ENCODE measurements at regions not wholly inside any gene's neighbourhood (a gene's known extent, or its start where the extent isn't known, plus 50 kb on each side); places are given as distances from the start of the nearest gene placed in this dataset.

DNA sequence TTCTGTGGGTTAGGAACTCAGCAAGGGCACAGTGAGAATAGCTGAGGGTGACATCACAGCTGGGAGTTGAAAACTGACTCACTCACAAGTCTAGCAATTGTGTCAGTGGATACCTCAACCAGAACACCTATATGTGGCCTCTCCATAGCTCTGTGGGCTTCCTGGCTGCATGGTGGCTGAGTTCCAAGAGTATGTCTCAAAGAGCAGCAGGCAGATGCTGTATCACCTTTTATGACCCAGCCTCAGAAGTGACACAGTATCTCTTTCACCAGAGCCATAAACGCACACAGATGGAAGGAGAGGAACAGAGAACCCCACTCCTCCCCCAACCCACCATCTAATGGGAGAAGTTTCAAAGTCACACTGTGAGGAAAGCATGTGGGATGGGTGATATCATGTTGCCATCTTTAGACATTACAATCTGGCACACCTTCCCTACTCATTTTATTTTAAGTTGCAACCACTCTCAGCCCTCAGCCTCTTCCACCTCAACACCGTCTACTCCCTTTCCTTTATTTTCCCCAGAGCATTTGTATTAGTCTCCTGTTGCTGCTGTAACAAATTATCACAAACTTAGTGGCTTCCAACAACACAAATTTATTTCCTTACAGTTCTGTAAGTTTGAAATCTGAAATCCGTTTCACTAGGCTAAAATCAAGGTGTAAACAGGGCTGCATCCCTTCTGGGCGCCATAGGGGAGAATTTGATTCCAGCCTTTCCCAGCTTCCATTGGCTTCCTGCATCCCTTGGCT, 134.6 kb upstream of the SPATS2L start:
- Histone ChIP-seq H3K36me3 (ENCODE audit: control insufficient read depth, insufficient read depth, low read length) (no peaks in the 10 kb centered on the region), H2BK5ac (ENCODE audit: low read length) (no peak overlapping the region), H3K18ac (ENCODE audit: low read length) (no peak overlapping the region), H3K27me3 (ENCODE audit: insufficient read depth, low read length, poor library complexity) (no peaks in the 10 kb centered on the region), H4K8ac (ENCODE audit: low read depth, low read length) (no peak overlapping the region), H4K5ac (ENCODE audit: low read length) (no peak overlapping the region), H3K56ac (ENCODE audit: low read length) (no peak overlapping the region), H3K4me2 (ENCODE audit: low read length) (no peak overlapping the region), H3K9ac (ENCODE audit: low read length) (no peak overlapping the region), H3K4ac (ENCODE audit: low read depth, low read length) (no peak overlapping the region), H2BK120ac (ENCODE audit: low read depth, low read length) (no peak overlapping the region), H3K27ac (ENCODE audit: low read depth, low read length) (no peak overlapping the region), H3K79me1 (ENCODE audit: low read length) (no peaks in the 10 kb centered on the region), H3K23ac (ENCODE audit: low read length) (no peak overlapping the region), H3K4me1 (ENCODE audit: control insufficient read depth, low read depth, low read length) (no peaks in the 10 kb centered on the region), H3K4me3 (ENCODE audit: low read length) (no peak overlapping the region), H3K79me2 (ENCODE audit: control insufficient read depth, insufficient read depth, low read length) (no peaks in the 10 kb centered on the region), H2AK5ac (ENCODE audit: low read length) (no peak overlapping the region), H2BK15ac (replicated peaks; ENCODE audit: low read depth) (no peak overlapping the region)
- WGBS (ENCODE audit: extremely low coverage, insufficient coverage, low lambda C conversion rate): no CpG with 5 or more reads among the region's 4 CpGs
- DNase-seq: no peak

GRCh38 chr2:200172521-200172920, 134.0 kb upstream of the SPATS2L start:
- H3K23ac ChIP-seq (ENCODE audit: low read length): no peak overlapping the region
- H4K5ac ChIP-seq (ENCODE audit: low read length): no peak overlapping the region
- no peak overlapping the region for H2BK5ac ChIP-seq (ENCODE audit: low read length)
- no peaks in the 10 kb centered on the region for H3K79me1 ChIP-seq (ENCODE audit: low read length)
- H3K9ac ChIP-seq (ENCODE audit: low read length): no peak overlapping the region
- H4K8ac ChIP-seq (ENCODE audit: low read depth, low read length): no peak overlapping the region
- H3K4me2 ChIP-seq (ENCODE audit: low read length): no peak overlapping the region
- H3K27me3 ChIP-seq (ENCODE audit: insufficient read depth, low read length, poor library complexity): no peaks in the 10 kb centered on the region
- no peaks in the 10 kb centered on the region for H3K36me3 ChIP-seq (ENCODE audit: control insufficient read depth, insufficient read depth, low read length)
- no peak overlapping the region for H2BK120ac ChIP-seq (ENCODE audit: low read depth, low read length)
- no peak overlapping the region for H3K4ac ChIP-seq (ENCODE audit: low read depth, low read length)
- H3K56ac ChIP-seq (ENCODE audit: low read length): no peak overlapping the region
- H3K4me3 ChIP-seq (ENCODE audit: low read length): no peak overlapping the region
- no peak overlapping the region for H2BK15ac ChIP-seq (replicated peaks; ENCODE audit: low read depth)
- H3K4me1 ChIP-seq (ENCODE audit: control insufficient read depth, low read depth, low read length): no peaks in the 10 kb centered on the region
- no peak overlapping the region for H3K27ac ChIP-seq (ENCODE audit: low read depth, low read length)
- no peak overlapping the region for H3K18ac ChIP-seq (ENCODE audit: low read length)
- no CpG with 5 or more reads among the region's 1 CpG for WGBS (ENCODE audit: extremely low coverage, insufficient coverage, low lambda C conversion rate)
- no peaks in the 10 kb centered on the region for H3K79me2 ChIP-seq (ENCODE audit: control insufficient read depth, insufficient read depth, low read length)
- no peak for DNase-seq
- no peak overlapping the region for H2AK5ac ChIP-seq (ENCODE audit: low read length)

GRCh38 chr2:200172944-200173581, 133.4 kb upstream of the SPATS2L start:
- Histone ChIP-seq H3K4me3 (ENCODE audit: low read length) (no peak overlapping the region), H3K9ac (ENCODE audit: low read length) (no peak overlapping the region), H3K4ac (ENCODE audit: low read depth, low read length) (no peak overlapping the region), H2BK120ac (ENCODE audit: low read depth, low read length) (no peak overlapping the region), H3K79me2 (ENCODE audit: control insufficient read depth, insufficient read depth, low read length) (no peaks in the 10 kb centered on the region), H3K79me1 (ENCODE audit: low read length) (no peaks in the 10 kb centered on the region), H3K18ac (ENCODE audit: low read length) (no peak overlapping the region), H2BK15ac (replicated peaks; ENCODE audit: low read depth) (no peak overlapping the region), H4K5ac (ENCODE audit: low read length) (no peak overlapping the region), H2BK5ac (ENCODE audit: low read length) (no peak overlapping the region), H3K56ac (ENCODE audit: low read length) (no peak overlapping the region), H3K4me1 (ENCODE audit: control insufficient read depth, low read depth, low read length) (no peaks in the 10 kb centered on the region), H4K8ac (ENCODE audit: low read depth, low read length) (no peak overlapping the region), H3K36me3 (ENCODE audit: control insufficient read depth, insufficient read depth, low read length) (no peaks in the 10 kb centered on the region), H2AK5ac (ENCODE audit: low read length) (no peak overlapping the region), H3K27me3 (ENCODE audit: insufficient read depth, low read length, poor library complexity) (no peaks in the 10 kb centered on the region), H3K4me2 (ENCODE audit: low read length) (no peak overlapping the region), H3K23ac (ENCODE audit: low read length) (no peak overlapping the region), H3K27ac (ENCODE audit: low read depth, low read length) (no peak overlapping the region)
- WGBS (ENCODE audit: extremely low coverage, insufficient coverage, low lambda C conversion rate): no CpG with 5 or more reads among the region's 9 CpGs
- no peak for DNase-seq

DNA sequence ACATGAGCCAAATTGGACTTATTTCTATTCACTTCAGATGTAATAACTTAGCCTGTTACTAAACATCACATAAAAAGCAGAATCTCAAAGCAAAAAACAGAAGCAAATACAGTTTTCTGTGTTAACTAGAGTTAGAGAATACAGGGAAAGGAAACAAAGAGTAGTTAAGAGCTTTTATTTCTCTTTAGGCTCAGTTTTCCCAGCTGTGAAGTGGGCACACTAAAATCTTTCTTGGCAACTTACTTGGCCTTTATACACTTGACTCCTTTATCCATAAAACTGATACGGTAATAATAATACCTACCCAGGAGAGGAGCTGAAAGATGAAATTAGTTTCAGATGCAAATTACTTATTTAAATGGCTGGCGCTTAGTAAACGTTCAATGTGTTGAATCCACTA, 132.8 kb upstream of the SPATS2L start:
- Histone ChIP-seq H2BK120ac (ENCODE audit: low read depth, low read length) (no peak overlapping the region), H3K4ac (ENCODE audit: low read depth, low read length) (no peak overlapping the region), H3K79me2 (ENCODE audit: control insufficient read depth, insufficient read depth, low read length) (no peaks in the 10 kb centered on the region), H3K23ac (ENCODE audit: low read length) (no peak overlapping the region), H3K9ac (ENCODE audit: low read length) (no peak overlapping the region), H3K18ac (ENCODE audit: low read length) (no peak overlapping the region), H3K4me3 (ENCODE audit: low read length) (no peak overlapping the region), H3K56ac (ENCODE audit: low read length) (no peak overlapping the region), H3K36me3 (ENCODE audit: control insufficient read depth, insufficient read depth, low read length) (no peaks in the 10 kb centered on the region), H2BK5ac (ENCODE audit: low read length) (no peak overlapping the region), H3K27me3 (ENCODE audit: insufficient read depth, low read length, poor library complexity) (no peaks in the 10 kb centered on the region), H2BK15ac (replicated peaks; ENCODE audit: low read depth) (no peak overlapping the region), H2AK5ac (ENCODE audit: low read length) (no peak overlapping the region), H4K5ac (ENCODE audit: low read length) (no peak overlapping the region), H3K4me2 (ENCODE audit: low read length) (no peak overlapping the region), H3K79me1 (ENCODE audit: low read length) (no peaks in the 10 kb centered on the region), H3K27ac (ENCODE audit: low read depth, low read length) (no peak overlapping the region), H3K4me1 (ENCODE audit: control insufficient read depth, low read depth, low read length) (no peaks in the 10 kb centered on the region), H4K8ac (ENCODE audit: low read depth, low read length) (no peak overlapping the region)
- DNase-seq: no peak
- no CpG with 5 or more reads among the region's 3 CpGs for WGBS (ENCODE audit: extremely low coverage, insufficient coverage, low lambda C conversion rate)

DNA sequence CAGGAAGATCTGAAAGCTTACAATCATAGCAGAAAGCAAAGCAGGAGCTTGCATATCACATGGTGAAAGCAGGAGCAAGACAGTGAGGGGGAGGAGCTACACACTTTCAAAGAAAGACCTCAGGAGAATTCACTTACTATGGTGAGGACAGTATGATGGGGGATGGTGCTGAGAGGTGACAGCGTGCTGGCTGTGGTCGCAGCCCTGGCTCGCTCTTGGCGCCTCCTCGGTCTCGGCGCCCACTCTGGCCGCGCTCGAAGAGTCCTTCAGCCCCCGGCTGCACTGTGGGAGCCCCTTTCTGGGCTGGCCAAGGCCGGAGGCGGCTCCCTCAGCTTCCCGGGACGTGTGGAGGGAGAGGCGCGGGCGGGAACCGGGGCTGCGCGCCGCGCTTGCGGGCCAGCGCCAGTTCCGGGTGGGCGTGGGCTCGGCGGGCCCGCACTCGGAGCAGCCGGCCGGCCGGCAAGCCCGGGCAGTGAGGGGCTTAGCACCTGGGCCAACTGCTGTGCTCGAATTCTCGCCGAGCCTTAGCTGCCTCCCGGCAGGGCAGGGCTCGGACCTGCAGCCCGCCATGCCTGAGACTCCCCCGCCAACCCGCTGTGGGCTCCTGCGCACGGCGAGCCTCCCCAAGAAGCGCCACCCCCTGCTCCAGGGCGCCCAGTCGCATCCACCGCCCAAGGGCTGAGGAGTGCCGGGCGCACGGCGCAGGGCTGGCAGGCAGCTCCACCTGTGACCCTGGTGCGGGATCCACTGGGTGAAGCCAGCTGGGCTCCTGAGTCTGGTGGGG, 131.9 kb upstream of the SPATS2L start:
- Histone ChIP-seq H3K27ac (ENCODE audit: low read depth, low read length) (no peak overlapping the region), H3K56ac (ENCODE audit: low read length) (no peak overlapping the region), H2BK120ac (ENCODE audit: low read depth, low read length) (no peak overlapping the region), H3K36me3 (ENCODE audit: control insufficient read depth, insufficient read depth, low read length) (no peaks in the 10 kb centered on the region), H3K79me1 (ENCODE audit: low read length) (no peaks in the 10 kb centered on the region), H3K4ac (ENCODE audit: low read depth, low read length) (no peak overlapping the region), H2BK15ac (replicated peaks; ENCODE audit: low read depth) (no peak overlapping the region), H4K5ac (ENCODE audit: low read length) (no peak overlapping the region), H2BK5ac (ENCODE audit: low read length) (no peak overlapping the region), H3K79me2 (ENCODE audit: control insufficient read depth, insufficient read depth, low read length) (no peaks in the 10 kb centered on the region), H3K27me3 (ENCODE audit: insufficient read depth, low read length, poor library complexity) (no peaks in the 10 kb centered on the region), H3K4me1 (ENCODE audit: control insufficient read depth, low read depth, low read length) (no peaks in the 10 kb centered on the region), H3K4me2 (ENCODE audit: low read length) (no peak overlapping the region), H3K18ac (ENCODE audit: low read length) (no peak overlapping the region), H3K23ac (ENCODE audit: low read length) (no peak overlapping the region), H3K4me3 (ENCODE audit: low read length) (no peak overlapping the region), H2AK5ac (ENCODE audit: low read length) (no peak overlapping the region), H3K9ac (ENCODE audit: low read length) (no peak overlapping the region), H4K8ac (ENCODE audit: low read depth, low read length) (no peak overlapping the region)
- DNase-seq: no peak
- WGBS (ENCODE audit: extremely low coverage, insufficient coverage, low lambda C conversion rate): no CpG with 5 or more reads among the region's 55 CpGs

Measured in mesendoderm (in vitro differentiated cells).